Ovary (tissue), 3 donors: ENCODE measurements at regions not wholly inside any gene's neighbourhood (a gene's known extent, or its start where the extent isn't known, plus 50 kb on each side); places are given as distances from the start of the nearest gene placed in this dataset.

ENCODE experiments used
- CTCF ChIP-seq, 3 donors: fragments of 450-650 bp in 2 of 3; fragments of 200-600 bp in 1 of 3; IDR thresholded peaks; one replicate each; pipeline versions ENCODE4 v1.5.1 to v1.8.0; 2016 to 2022; ENCODE audit warnings: antibody characterized with exemption in 3 of 3, mild to moderate bottlenecking in 1 of 3
- POLR2A ChIP-seq: fragments of 450-650 bp; IDR thresholded peaks from one replicate; pipeline ENCODE4 v1.6.1; 2017; ENCODE audit warnings: antibody characterized with exemption, mild to moderate bottlenecking, moderate library complexity
- donor health status: DM: no; HTN: no; CAD: no.

DNA sequence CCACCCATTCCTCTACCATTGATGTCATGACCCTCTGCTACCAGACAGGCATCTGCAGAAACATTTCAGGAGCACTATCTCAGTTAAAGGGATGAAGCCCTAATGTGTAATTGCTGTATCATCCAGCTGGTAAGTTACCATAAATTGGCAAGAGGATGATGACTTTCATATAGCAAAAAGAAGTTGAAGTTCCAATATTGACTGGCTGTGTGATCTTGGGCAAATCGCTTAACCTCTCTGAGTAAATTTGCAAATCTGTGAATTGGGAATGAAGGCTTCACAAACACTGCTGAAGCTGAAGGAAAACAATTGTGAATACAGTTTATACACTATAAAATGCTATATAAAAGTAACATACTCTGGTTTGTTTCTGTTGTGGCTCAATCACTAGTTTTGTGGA is 89.5 kb upstream of the PHACTR1 start:
- TF ChIP-seq CTCF (IDR thresholded peaks at IDR 0.05) (no peak), POLR2A (no peak)
